Duodenal mucosa (tissue), 2 donors: ENCODE measurements at regions not wholly inside any gene's neighbourhood (a gene's known extent, or its start where the extent isn't known, plus 50 kb on each side); places are given as distances from the start of the nearest gene placed in this dataset.

Experiments
- H3K27ac ChIP-seq: one replicate; pipeline ENCODE4 v1.7.0; 2013; ENCODE audit warnings: low read depth, low read length
- H3K27me3 ChIP-seq, 2 donors: one replicate each; pipeline ENCODE4 v1.7.0; 2013; ENCODE audit warnings: low read length in 2 of 2, control low read depth in 1 of 2; ENCODE audit not compliant: insufficient read depth in 2 of 2, control insufficient read depth in 1 of 2
- H3K36me3 ChIP-seq, 2 donors: one replicate each; pipeline ENCODE4 v1.7.0; 2013; ENCODE audit warnings: low read length in 2 of 2, control low read depth in 1 of 2; ENCODE audit not compliant: insufficient read depth in 2 of 2, control insufficient read depth in 1 of 2
- H3K4me1 ChIP-seq, 2 donors: one replicate each; pipeline ENCODE4 v1.7.0; 2013; ENCODE audit warnings: low read length in 2 of 2, control low read depth in 1 of 2; ENCODE audit not compliant: insufficient read depth in 2 of 2, control insufficient read depth in 1 of 2
- H3K4me3 ChIP-seq, 2 donors: one replicate each; pipeline ENCODE4 v1.7.0; 2013; ENCODE audit warnings: low read length in 2 of 2, low read depth in 1 of 2
- H3K9ac ChIP-seq, 2 donors: one replicate each; pipeline ENCODE4 v1.7.0; 2013; ENCODE audit warnings: low read length in 2 of 2, low read depth in 1 of 2
- H3K9me3 ChIP-seq, 2 donors: one replicate each; pipeline ENCODE4 v1.7.0; 2013; ENCODE audit warnings: low read length in 2 of 2, control low read depth in 1 of 2; ENCODE audit not compliant: control insufficient read depth in 1 of 2

- no peaks in the 10 kb centered on the region for H3K36me3 ChIP-seq
- H3K27ac ChIP-seq, result no peak overlapping the region
- H3K27me3 ChIP-seq, result no peaks in the 10 kb centered on the region
- H3K9ac ChIP-seq, result no peak overlapping the region
- peaks cover 4 to 7% of the 10 kb centered on the region in 2 donors for H3K4me1 ChIP-seq
- H3K4me3 ChIP-seq, result no peak overlapping the region
- no peaks in the 10 kb centered on the region for H3K9me3 ChIP-seq
Observed at GRCh38 chr10:91153508-91153907, 67.0 kb upstream of the PCGF5 start.

- peaks cover 4 to 7% of the 10 kb centered on the region in 2 donors for H3K4me1 ChIP-seq
- no peaks in the 10 kb centered on the region for H3K36me3 ChIP-seq
- H3K27ac ChIP-seq, result no peak overlapping the region
- H3K4me3 ChIP-seq, result no peak overlapping the region
- no peaks in the 10 kb centered on the region for H3K27me3 ChIP-seq
- no peak overlapping the region for H3K9ac ChIP-seq
- no peaks in the 10 kb centered on the region for H3K9me3 ChIP-seq
Observed at GRCh38 chr10:91154842-91155241, 65.6 kb upstream of the PCGF5 start.

- no peak overlapping the region for H3K4me3 ChIP-seq
- H3K9ac ChIP-seq, result no peak overlapping the region
- no peaks in the 10 kb centered on the region for H3K4me1 ChIP-seq
- no peaks in the 10 kb centered on the region for H3K9me3 ChIP-seq
- H3K27ac ChIP-seq, result no peak overlapping the region
- no peaks in the 10 kb centered on the region for H3K36me3 ChIP-seq
- no peaks in the 10 kb centered on the region for H3K27me3 ChIP-seq
Observed at GRCh38 chr10:91156196-91156595, 64.3 kb upstream of the PCGF5 start.

GRCh38 chr10:91159254-91159783 lies 61.1 kb upstream of the PCGF5 start:
- no peaks in the 10 kb centered on the region for H3K36me3 ChIP-seq
- H3K4me3 ChIP-seq, result no peak overlapping the region
- H3K27me3 ChIP-seq, result no peaks in the 10 kb centered on the region
- no peaks in the 10 kb centered on the region for H3K9me3 ChIP-seq
- H3K9ac ChIP-seq, result no peak overlapping the region
- no peak overlapping the region for H3K27ac ChIP-seq
- H3K4me1 ChIP-seq, result peaks cover 3 to 7% of the 10 kb centered on the region in 2 donors

DNA sequence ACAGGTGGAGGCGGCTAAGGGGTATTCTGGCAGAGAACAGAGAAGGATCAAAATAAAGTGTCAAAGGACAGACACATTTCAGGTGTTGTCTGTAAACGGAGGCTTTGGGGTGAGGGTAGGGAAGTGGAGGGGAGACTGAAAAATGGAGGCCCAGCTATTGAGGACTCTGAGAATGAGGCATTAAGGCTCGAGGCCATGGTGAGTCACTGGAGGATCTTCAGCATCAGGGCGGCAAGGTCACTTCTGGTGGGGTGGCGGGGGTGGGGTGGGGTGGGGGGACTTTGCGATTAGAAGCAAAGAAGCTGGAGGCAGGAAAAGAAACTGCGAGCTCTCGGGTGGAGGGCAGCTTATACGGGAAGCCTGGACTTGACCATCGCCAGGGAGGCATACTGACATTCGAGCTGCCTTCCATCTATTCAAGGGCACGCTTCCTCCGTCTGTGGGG lies 58.4 kb upstream of the PCGF5 start:
- H3K27me3 ChIP-seq, result no peaks in the 10 kb centered on the region
- peaks cover 9 to 12% of the 10 kb centered on the region in 2 donors for H3K4me1 ChIP-seq
- no peaks in the 10 kb centered on the region for H3K36me3 ChIP-seq
- peak overlapping the region; percentile 86 to 89 for H3K4me3 ChIP-seq
- peak overlapping the region; percentile 86 to 87 for H3K9ac ChIP-seq
- no peaks in the 10 kb centered on the region for H3K9me3 ChIP-seq
- H3K27ac ChIP-seq, result peak overlapping the region; percentile 84

- Histone ChIP-seq H3K27ac (peak overlapping the region; percentile 93), H3K9ac (peak overlapping the region; percentile 86 to 87), H3K9me3 (no peaks in the 10 kb centered on the region), H3K4me1 (peaks cover 9 to 12% of the 10 kb centered on the region in 2 donors), H3K4me3 (peak overlapping the region; percentile 86 to 89), H3K36me3 (no peaks in the 10 kb centered on the region), H3K27me3 (no peaks in the 10 kb centered on the region)
Observed at GRCh38 chr10:91162495-91163268, 57.8 kb upstream of the PCGF5 start.

- no peaks in the 10 kb centered on the region for H3K36me3 ChIP-seq
- peak overlapping the region; percentile 93 for H3K27ac ChIP-seq
- H3K27me3 ChIP-seq, result no peaks in the 10 kb centered on the region
- H3K9me3 ChIP-seq, result no peaks in the 10 kb centered on the region
- H3K4me3 ChIP-seq, result peak overlapping the region; percentile 72 to 81
- peaks cover 9 to 12% of the 10 kb centered on the region in 2 donors for H3K4me1 ChIP-seq
- peak overlapping the region; percentile 71 to 79 for H3K9ac ChIP-seq
Observed at GRCh38 chr10:91163269-91163868, 57.1 kb upstream of the PCGF5 start.

GRCh38 chr10:91163869-91164474 lies 56.5 kb upstream of the PCGF5 start:
- H3K36me3 ChIP-seq, result no peaks in the 10 kb centered on the region
- peak overlapping the region; percentile 72 to 81 for H3K4me3 ChIP-seq
- peak overlapping the region; percentile 93 for H3K27ac ChIP-seq
- peak overlapping the region; percentile 71 to 79 for H3K9ac ChIP-seq
- H3K9me3 ChIP-seq, result no peaks in the 10 kb centered on the region
- H3K4me1 ChIP-seq, result peaks cover 9 to 12% of the 10 kb centered on the region in 2 donors
- H3K27me3 ChIP-seq, result no peaks in the 10 kb centered on the region

DNA sequence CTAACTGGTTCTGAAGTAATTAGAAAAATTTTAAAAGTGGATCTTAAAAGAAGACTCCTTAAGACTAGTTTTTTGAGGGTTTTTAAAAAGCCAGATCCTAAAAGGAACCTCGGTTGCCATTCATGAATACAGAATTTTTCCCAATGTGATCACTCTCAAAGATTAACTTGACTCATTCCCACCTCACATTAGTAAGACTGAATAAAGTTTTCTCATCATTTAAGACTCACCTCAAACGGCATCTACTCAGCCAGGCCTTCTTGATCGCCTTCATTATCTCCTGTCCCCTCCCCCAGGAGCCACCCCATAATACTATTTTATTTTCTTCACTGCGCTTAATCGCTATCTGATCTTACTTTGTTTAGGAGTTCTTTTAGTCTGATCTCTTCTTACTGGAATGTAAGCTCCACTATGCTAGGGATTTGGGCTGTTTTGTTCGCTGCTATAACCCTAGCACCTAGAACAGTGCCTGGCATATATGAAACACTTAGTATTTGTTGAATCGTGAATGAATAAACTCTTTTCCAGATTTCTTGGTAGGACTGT lies 55.9 kb upstream of the PCGF5 start:
- Histone ChIP-seq H3K4me3 (peak overlapping the region; percentile 72 to 81), H3K36me3 (no peaks in the 10 kb centered on the region), H3K9me3 (no peaks in the 10 kb centered on the region), H3K4me1 (peaks cover 9 to 12% of the 10 kb centered on the region in 2 donors), H3K27me3 (no peaks in the 10 kb centered on the region), H3K27ac (no peak overlapping the region), H3K9ac (peak overlapping the region in 1 of 2 donors; percentile 79)

DNA sequence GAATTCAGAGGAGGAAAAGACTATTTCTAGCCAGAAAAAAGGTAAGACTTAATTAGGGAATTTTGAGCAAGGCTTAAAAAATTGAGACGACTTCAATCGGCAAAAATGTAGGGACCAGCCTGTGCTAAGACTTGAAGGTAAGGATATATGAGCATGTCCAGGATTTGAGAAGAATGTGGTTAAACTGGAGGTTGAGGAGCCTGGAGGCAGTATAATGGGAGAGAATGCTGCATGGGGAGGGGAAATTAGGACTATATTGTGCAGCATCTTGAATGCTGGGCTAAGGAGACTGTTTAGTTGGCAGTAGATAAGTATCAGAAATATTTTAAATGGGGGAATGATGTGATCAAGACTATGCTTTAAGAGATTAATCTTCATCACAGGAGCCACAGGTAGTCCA lies 53.1 kb upstream of the PCGF5 start:
- peaks cover 8 to 9% of the 10 kb centered on the region in 2 donors for H3K4me1 ChIP-seq
- no peak overlapping the region for H3K9ac ChIP-seq
- H3K4me3 ChIP-seq, result no peak overlapping the region
- no peaks in the 10 kb centered on the region for H3K27me3 ChIP-seq
- H3K9me3 ChIP-seq, result peaks cover 0 to 5% of the 10 kb centered on the region in 2 donors
- no peaks in the 10 kb centered on the region for H3K36me3 ChIP-seq
- no peak overlapping the region for H3K27ac ChIP-seq
